HepG2 (cell line): ENCODE measurements at regions not wholly inside any gene's neighbourhood (a gene's known extent, or its start where the extent isn't known, plus 50 kb on each side); places are given as distances from the start of the nearest gene placed in this dataset.

Experiments
- ATAC-seq: fragments of 200-7000 bp; cut with Tn5 transposase; 3 replicates; pipeline ENCODE4 v1.9.1; 2020; ENCODE audit warnings: mild to moderate bottlenecking, moderate library complexity
- BruUV-seq: library from RNA; stranded (reverse); fragments of 400-500 nt; replicated peaks from 2 replicates; lab custom pipeline; 2021; lab: Mats Ljungman, UMichigan
- CTCF ChIA-PET: fragments of 300-600 bp; formaldehyde crosslinking; extraction: SDS; loops from one replicate; lab custom pipeline; 2021; ENCODE audit warnings: low total read pairs, inconsistent platforms, low intra/inter-chr PET ratio; lab: Yijun Ruan, JAX
- POLR2A ChIA-PET: fragments of 350-600 bp; sonication (Branson Sonifier 250); formaldehyde crosslinking; loops from one replicate; lab custom pipeline; 2020; ENCODE audit warnings: antibody characterized with exemption, inconsistent platforms; lab: Yijun Ruan, JAX
- DNase-seq: peaks from one replicate; pipeline ENCODE4 v3.0.0-alpha.2; 2015; ENCODE audit warnings: low spot score
- FAIRE-seq: peaks from 3 replicates; lab custom pipeline; 2011; peaks lifted over from hg19 to GRCh38; lab: Jason Lieb, UNC
- H2AFZ ChIP-seq: one replicate; pipeline ENCODE4 v1.6.1; 2011; ENCODE audit warnings: low read length, inconsistent platforms
- H3K27ac ChIP-seq: fragments of 300-600 bp; 3 replicates; pipeline ENCODE4 v1.8.0; 2011; ENCODE audit warnings: mixed run types, mild to moderate bottlenecking, mixed read lengths, low read length, inconsistent platforms; ENCODE audit not compliant: insufficient read depth; ENCODE audit errors: extremely low read length
- H3K27me3 ChIP-seq, 2 experiments: fragments of 200-600 bp in 1 of 2; 2 replicates in 1 of 2; 3 replicates in 1 of 2; pipeline versions ENCODE4 v1.6.0 to v1.8.0; 2011; ENCODE audit warnings: low read length in 2 of 2, mild to moderate bottlenecking in 2 of 2, moderate library complexity in 2 of 2, inconsistent platforms in 1 of 2; ENCODE audit not compliant: insufficient read depth in 2 of 2, control insufficient read depth in 1 of 2
- H3K36me3 ChIP-seq, 2 experiments: fragments of 200-600 bp in 1 of 2; replicated peaks in 1 of 2; 2 replicates in 1 of 2; 3 replicates in 1 of 2; pipeline versions ENCODE4 v1.5.1 to v1.8.0; 2011; ENCODE audit warnings: low read length in 2 of 2, inconsistent platforms in 1 of 2; ENCODE audit not compliant: insufficient read depth in 2 of 2, control insufficient read depth in 1 of 2
- H3K4me1 ChIP-seq: 2 replicates; pipeline ENCODE4 v1.5.1; 2012; ENCODE audit warnings: low read length, inconsistent platforms; ENCODE audit not compliant: insufficient read depth
- H3K4me2 ChIP-seq: 2 replicates; pipeline ENCODE4 v1.6.0; 2011; ENCODE audit warnings: low read depth, low read length, inconsistent platforms
- H3K4me3 ChIP-seq, 3 experiments: fragments of 200-600 bp in 1 of 3; sonication (generic), shearing (Covaris generic) in 1 of 3; replicated peaks in 1 of 3; 2 replicates each; pipeline ENCODE4 v1.5.1; 2011 to 2016; ENCODE audit warnings: low read length in 3 of 3, inconsistent platforms in 2 of 3, low read depth in 2 of 3, mild to moderate bottlenecking in 2 of 3, control low read depth in 1 of 3, mixed read lengths in 1 of 3; ENCODE audit not compliant: insufficient read depth in 1 of 3
- H3K79me2 ChIP-seq: one replicate; pipeline ENCODE4 v1.6.1; 2011; ENCODE audit warnings: low read length, inconsistent platforms; ENCODE audit not compliant: insufficient read depth
- H3K9ac ChIP-seq: 2 replicates; pipeline ENCODE4 v1.6.0; 2011; ENCODE audit warnings: mild to moderate bottlenecking, low read depth, low read length, inconsistent platforms; ENCODE audit not compliant: insufficient read depth
- H3K9me3 ChIP-seq: 2 replicates; pipeline ENCODE4 v1.5.1; 2012; ENCODE audit warnings: mild to moderate bottlenecking, low read length
- H4K20me1 ChIP-seq: 2 replicates; pipeline ENCODE4 v1.6.0; 2011; ENCODE audit warnings: inconsistent platforms, mild to moderate bottlenecking, low read length, moderate library complexity; ENCODE audit not compliant: insufficient read depth
- ARID3A ChIP-seq: IDR thresholded peaks from 2 replicates; pipeline ENCODE4 v1.6.1; 2012; ENCODE audit warnings: low read depth, low read length, improper control_type of control experiment
- DNMT3B ChIP-seq: conservative IDR thresholded peaks from 2 replicates; pipeline ENCODE4 v1.6.1; 2016; ENCODE audit warnings: missing biosample characterization, control low read depth
- ELF1 ChIP-seq: sonication (generic); formaldehyde crosslinking; IDR thresholded peaks from 2 replicates; pipeline ENCODE4 v1.4.0; 2020; ENCODE audit warnings: missing genetic modification reagents
- EP300 ChIP-seq, 3 experiments: sonication (generic) in 1 of 3; formaldehyde crosslinking in 1 of 3; IDR thresholded peaks; 2 replicates each; pipeline versions ENCODE4 v1.5.1 to v1.6.1; 2011 to 2020; ENCODE audit warnings: low read depth in 2 of 3, low read length in 2 of 3, borderline replicate concordance in 1 of 3, improper control_type of control experiment in 1 of 3, mild to moderate bottlenecking in 1 of 3, missing genetic modification reagents in 1 of 3, moderate library complexity in 1 of 3
- FOXA1 ChIP-seq, 2 experiments: fragments of 450-650 bp in 1 of 2; sonication (generic) in 1 of 2; formaldehyde crosslinking in 1 of 2; IDR thresholded peaks; 2 replicates each; pipeline versions ENCODE4 v1.4.0 to v1.6.1; 2016 to 2020; ENCODE audit warnings: missing genetic modification reagents in 1 of 2
- HCFC1 ChIP-seq: fragments of 150-350 bp; IDR thresholded peaks from 2 replicates; pipeline ENCODE4 v1.6.1; 2014; ENCODE audit warnings: low read depth, low read length
- HNF4A ChIP-seq: sonication (generic); formaldehyde crosslinking; IDR thresholded peaks from 2 replicates; pipeline ENCODE4 v1.4.0; 2020; ENCODE audit warnings: missing genetic modification reagents
- SP5 ChIP-seq: IDR thresholded peaks from 2 replicates; pipeline ENCODE4 v1.6.1; 2016; ENCODE audit warnings: low read depth, borderline replicate concordance
- ZNF264 ChIP-seq: sonication (generic); formaldehyde crosslinking; IDR thresholded peaks from 2 replicates; pipeline ENCODE4 v1.4.0; 2020; ENCODE audit warnings: missing genetic modification reagents
- ZNF589 ChIP-seq: sonication (generic); formaldehyde crosslinking; conservative IDR thresholded peaks from 2 replicates; pipeline ENCODE4 v1.8.0; 2022; ENCODE audit warnings: mild to moderate bottlenecking, moderate library complexity, missing genetic modification reagents
- WGBS: methylation state at CpG from one replicate; pipeline ENCODE4 v1.1.6; 2017; ENCODE audit warnings: low lambda C conversion rate; 5-methylcytosine and 5-hydroxymethylcytosine counted together
- in situ Hi-C: cut with HindIII; loops from 2 replicates; pipeline ENCODE4 v1.10.0; 2017; ENCODE audit warnings: low pct_unique_long_range_greater_than_20kb; ENCODE audit not compliant: extremely low pct_ligation_motif_present
- intact Hi-C: fragments of 100-400 bp; cut with micrococcal nuclease; formaldehyde crosslinking; loops from one replicate; pipeline ENCODE4 v1.10.0; 2022; ENCODE audit not compliant: unreplicated experiment
- TF ChIP-seq, protein P1 (sequence below): sonication (generic); formaldehyde crosslinking; IDR thresholded peaks from 2 replicates; pipeline ENCODE4 v1.5.0; 2020; ENCODE audit warnings: mild to moderate bottlenecking, missing genetic modification reagents, moderate library complexity

DNA sequence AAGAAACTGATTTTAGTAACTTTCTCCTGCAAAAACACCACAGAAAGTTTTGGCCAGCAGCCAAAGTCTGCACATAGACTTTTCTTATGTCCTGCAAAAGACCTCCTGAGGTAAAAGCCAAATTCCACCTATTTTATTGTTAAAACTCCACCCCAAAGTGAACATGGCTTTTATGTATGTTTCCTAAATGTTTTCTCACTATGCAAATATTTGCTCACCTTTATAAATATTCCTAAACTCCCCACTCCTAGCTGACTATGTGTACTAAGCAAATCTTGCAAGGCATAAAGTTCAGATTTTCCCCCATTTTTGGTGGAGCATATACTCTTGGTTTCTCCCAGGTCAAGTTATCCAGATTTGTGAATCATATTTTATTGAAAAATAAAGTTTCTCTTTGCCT, 446.2 kb downstream of the DNAH5 start (continued):
- TF ChIP-seq ARID3A (0 out of 2 replicates have a peak, but pooled peaks have one; percentile 34), SP5 (CRISPR knock-in tag) (0 out of 2 replicates have a peak, but pooled peaks have one; percentile 20), EP300 (IDR thresholded peaks at IDR 0.05; ENCODE audit: low read depth in 2 of 2, low read length in 2 of 2) (0 out of 4 replicates have a peak, but pooled peaks of 1 of the 2 experiments have one; percentile 9), EP300 (CRISPR knock-in tag; IDR thresholded peaks at IDR 0.05; ENCODE audit: borderline replicate concordance) (no peak), HNF4A (CRISPR knock-in tag) (peak; percentile 23; the same call in 1 of the 2 replicates), FOXA1 (IDR thresholded peaks at IDR 0.05) (no peak), FOXA1 (CRISPR knock-in tag; IDR thresholded peaks at IDR 0.05) (0 out of 2 replicates have a peak, but pooled peaks have one; percentile 5)
- TF ChIP-seq, protein P1, sequence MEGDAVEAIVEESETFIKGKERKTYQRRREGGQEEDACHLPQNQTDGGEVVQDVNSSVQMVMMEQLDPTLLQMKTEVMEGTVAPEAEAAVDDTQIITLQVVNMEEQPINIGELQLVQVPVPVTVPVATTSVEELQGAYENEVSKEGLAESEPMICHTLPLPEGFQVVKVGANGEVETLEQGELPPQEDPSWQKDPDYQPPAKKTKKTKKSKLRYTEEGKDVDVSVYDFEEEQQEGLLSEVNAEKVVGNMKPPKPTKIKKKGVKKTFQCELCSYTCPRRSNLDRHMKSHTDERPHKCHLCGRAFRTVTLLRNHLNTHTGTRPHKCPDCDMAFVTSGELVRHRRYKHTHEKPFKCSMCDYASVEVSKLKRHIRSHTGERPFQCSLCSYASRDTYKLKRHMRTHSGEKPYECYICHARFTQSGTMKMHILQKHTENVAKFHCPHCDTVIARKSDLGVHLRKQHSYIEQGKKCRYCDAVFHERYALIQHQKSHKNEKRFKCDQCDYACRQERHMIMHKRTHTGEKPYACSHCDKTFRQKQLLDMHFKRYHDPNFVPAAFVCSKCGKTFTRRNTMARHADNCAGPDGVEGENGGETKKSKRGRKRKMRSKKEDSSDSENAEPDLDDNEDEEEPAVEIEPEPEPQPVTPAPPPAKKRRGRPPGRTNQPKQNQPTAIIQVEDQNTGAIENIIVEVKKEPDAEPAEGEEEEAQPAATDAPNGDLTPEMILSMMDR (CRISPR knock-in tag): no peak

DNA sequence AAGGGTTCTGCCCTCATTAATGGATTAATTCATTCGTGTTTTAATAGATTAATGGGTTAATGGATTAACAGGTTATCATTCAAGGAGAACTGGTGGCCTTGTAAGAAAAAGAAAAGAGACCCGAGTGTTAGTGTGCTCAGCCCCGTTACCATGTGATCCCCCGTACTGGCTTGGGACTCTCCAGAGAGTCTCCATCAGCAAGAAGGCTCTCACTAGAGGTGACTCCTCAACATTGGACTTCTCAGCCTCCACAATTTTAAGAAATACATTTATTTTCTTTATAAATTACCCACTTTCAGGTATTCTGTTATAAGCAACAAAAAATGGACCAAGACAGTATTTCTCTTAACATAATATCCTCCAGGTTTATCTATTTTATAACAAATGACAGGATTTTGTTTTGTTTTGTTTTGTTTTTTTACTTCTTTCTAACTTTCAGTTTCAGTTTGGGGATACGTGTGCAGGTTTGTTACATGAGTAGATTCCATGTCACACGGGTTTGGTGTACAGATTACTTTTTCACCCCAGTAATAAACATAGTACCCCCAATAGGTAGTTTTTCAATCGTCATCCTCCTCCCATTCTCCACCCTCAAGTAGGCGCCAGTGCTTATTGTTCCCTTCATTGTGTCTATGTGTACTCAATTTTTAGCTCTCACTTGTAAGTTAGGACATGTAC, 456.1 kb downstream of the DNAH5 start:
- DNase-seq (no peak), ATAC-seq (no peak), FAIRE-seq (no peak)
- no peaks in the 10 kb centered on the region for H3K4me1 ChIP-seq
- whole genome bisulfite sequencing: 34% methylated on average over 8 of the region's 8 CpGs
- in situ Hi-C loops: no loop called here
- BruUV-seq: no TSS peak
- peaks cover 22% of the 10 kb centered on the region; the same call in 1 of the 2 replicates for H3K9me3 ChIP-seq
- H4K20me1 ChIP-seq: no peaks in the 10 kb centered on the region
- no peak overlapping the region for H3K9ac ChIP-seq
- H3K4me3 ChIP-seq: no peak overlapping the region
- ChIA-PET CTCF (no interaction called here), POLR2A (no interaction called here)
- H3K4me2 ChIP-seq: no peak overlapping the region
- no peak overlapping the region for H3K27ac ChIP-seq
- no peaks in the 10 kb centered on the region for H3K36me3 ChIP-seq
- H3K27me3 ChIP-seq: no peaks in the 10 kb centered on the region
- H2AFZ ChIP-seq: no peak overlapping the region
- no peaks in the 10 kb centered on the region for H3K79me2 ChIP-seq
- TF ChIP-seq HCFC1: no peak
- no peak for TF ChIP-seq ZNF589 (CRISPR knock-in tag)
- no peak for TF ChIP-seq DNMT3B (CRISPR knock-in tag)
- no peak for TF ChIP-seq ELF1 (CRISPR knock-in tag)
- TF ChIP-seq ZNF264 (CRISPR knock-in tag): no peak
- intact Hi-C loops: no loop called here
